ENCODE measurements at regions not wholly inside any gene's neighbourhood (a gene's known extent, or its start where the extent isn't known, plus 50 kb on each side); places are given as distances from the start of the nearest gene placed in this dataset.

DNA sequence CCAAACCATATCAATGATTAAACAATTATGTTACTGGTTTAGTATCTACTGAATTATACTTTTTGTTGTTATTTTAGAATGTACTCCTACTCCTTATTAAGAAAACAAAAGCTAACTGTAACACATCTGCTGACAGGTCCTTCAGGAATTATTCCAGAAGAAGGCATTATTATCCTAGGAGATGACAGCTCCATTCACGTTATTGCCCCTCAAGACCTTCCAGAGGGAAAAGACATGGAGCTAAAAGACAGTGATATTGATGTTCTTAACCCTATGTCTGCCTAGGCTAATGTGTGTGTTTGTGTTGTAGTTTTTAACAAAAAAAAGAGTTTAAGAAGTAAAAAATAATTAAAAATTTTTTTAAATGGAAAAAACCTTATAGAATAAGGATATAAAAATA lies 206.8 kb upstream of the KLHL4 start:
- no peak overlapping the region for H3K4me2 ChIP-seq (ENCODE audit: insufficient read depth, low read length)
- H3K4me3 ChIP-seq, result no peak overlapping the region
- no peaks in the 10 kb centered on the region for H3K27me3 ChIP-seq (ENCODE audit: control insufficient read depth in 2 of 2, insufficient read depth in 2 of 2, low read length in 2 of 2)
- WGBS (ENCODE audit: insufficient coverage, low coverage, missing lambda C conversion rate), result 0% methylated on average over 1 of the region's 1 CpG
- no peak overlapping the region for H3K27ac ChIP-seq (ENCODE audit: extremely low read depth, low read depth, low read length)
- in situ Hi-C loops (cut with MboI) (no loop called here), intact Hi-C loops (cut with micrococcal nuclease) (no loop called here)
- ChIA-PET POLR2A (no interaction called here), CTCF (ENCODE audit: low intra/inter-chr PET ratio) (no interaction called here)
- DNase-seq (ENCODE audit: extremely low read depth in 1 of 4, low spot score in 3 of 4) (no peak), ATAC-seq (no peak), FAIRE-seq (no peak)
- no peaks in the 10 kb centered on the region for H3K36me3 ChIP-seq (ENCODE audit: control insufficient read depth, insufficient read depth, low read length)
- TF ChIP-seq, protein P1, sequence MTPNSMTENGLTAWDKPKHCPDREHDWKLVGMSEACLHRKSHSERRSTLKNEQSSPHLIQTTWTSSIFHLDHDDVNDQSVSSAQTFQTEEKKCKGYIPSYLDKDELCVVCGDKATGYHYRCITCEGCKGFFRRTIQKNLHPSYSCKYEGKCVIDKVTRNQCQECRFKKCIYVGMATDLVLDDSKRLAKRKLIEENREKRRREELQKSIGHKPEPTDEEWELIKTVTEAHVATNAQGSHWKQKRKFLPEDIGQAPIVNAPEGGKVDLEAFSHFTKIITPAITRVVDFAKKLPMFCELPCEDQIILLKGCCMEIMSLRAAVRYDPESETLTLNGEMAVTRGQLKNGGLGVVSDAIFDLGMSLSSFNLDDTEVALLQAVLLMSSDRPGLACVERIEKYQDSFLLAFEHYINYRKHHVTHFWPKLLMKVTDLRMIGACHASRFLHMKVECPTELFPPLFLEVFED (CRISPR knock-in tag; conservative IDR thresholded peaks at IDR 0.05), result no peak
- TF ChIP-seq MCM7 (IDR thresholded peaks at IDR 0.05) (no peak), ZFX (CRISPR knock-in tag; IDR thresholded peaks at IDR 0.05) (no peak), SMARCA4 (IDR thresholded peaks at IDR 0.05) (no peak), TAF15 (IDR thresholded peaks at IDR 0.05; ENCODE audit: low read depth, low read length) (no peak), ATF7 (IDR thresholded peaks at IDR 0.05) (no peak), DPF2 (IDR thresholded peaks at IDR 0.05) (no peak), SMARCE1 (IDR thresholded peaks at IDR 0.05) (no peak), DIDO1 (tag; IDR thresholded peaks at IDR 0.05; ENCODE audit: low read depth) (no peak), ZNF695 (CRISPR knock-in tag; IDR thresholded peaks at IDR 0.05) (no peak), ZNF239 (CRISPR knock-in tag; IDR thresholded peaks at IDR 0.05) (no peak), ZNF311 (CRISPR knock-in tag; IDR thresholded peaks at IDR 0.05) (no peak), ZNF445 (CRISPR knock-in tag; IDR thresholded peaks at IDR 0.05; ENCODE audit: low read depth) (no peak), ZNF79 (CRISPR knock-in tag; IDR thresholded peaks at IDR 0.05; ENCODE audit: low read depth) (no peak)
- TF ChIP-seq, protein P2, sequence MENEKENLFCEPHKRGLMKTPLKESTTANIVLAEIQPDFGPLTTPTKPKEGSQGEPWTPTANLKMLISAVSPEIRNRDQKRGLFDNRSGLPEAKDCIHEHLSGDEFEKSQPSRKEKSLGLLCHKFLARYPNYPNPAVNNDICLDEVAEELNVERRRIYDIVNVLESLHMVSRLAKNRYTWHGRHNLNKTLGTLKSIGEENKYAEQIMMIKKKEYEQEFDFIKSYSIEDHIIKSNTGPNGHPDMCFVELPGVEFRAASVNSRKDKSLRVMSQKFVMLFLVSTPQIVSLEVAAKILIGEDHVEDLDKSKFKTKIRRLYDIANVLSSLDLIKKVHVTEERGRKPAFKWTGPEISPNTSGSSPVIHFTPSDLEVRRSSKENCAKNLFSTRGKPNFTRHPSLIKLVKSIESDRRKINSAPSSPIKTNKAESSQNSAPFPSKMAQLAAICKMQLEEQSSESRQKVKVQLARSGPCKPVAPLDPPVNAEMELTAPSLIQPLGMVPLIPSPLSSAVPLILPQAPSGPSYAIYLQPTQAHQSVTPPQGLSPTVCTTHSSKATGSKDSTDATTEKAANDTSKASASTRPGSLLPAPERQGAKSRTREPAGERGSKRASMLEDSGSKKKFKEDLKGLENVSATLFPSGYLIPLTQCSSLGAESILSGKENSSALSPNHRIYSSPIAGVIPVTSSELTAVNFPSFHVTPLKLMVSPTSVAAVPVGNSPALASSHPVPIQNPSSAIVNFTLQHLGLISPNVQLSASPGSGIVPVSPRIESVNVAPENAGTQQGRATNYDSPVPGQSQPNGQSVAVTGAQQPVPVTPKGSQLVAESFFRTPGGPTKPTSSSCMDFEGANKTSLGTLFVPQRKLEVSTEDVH (IDR thresholded peaks at IDR 0.05; ENCODE audit: low read depth, partially characterized antibody), result no peak
- TF ChIP-seq, protein P3, sequence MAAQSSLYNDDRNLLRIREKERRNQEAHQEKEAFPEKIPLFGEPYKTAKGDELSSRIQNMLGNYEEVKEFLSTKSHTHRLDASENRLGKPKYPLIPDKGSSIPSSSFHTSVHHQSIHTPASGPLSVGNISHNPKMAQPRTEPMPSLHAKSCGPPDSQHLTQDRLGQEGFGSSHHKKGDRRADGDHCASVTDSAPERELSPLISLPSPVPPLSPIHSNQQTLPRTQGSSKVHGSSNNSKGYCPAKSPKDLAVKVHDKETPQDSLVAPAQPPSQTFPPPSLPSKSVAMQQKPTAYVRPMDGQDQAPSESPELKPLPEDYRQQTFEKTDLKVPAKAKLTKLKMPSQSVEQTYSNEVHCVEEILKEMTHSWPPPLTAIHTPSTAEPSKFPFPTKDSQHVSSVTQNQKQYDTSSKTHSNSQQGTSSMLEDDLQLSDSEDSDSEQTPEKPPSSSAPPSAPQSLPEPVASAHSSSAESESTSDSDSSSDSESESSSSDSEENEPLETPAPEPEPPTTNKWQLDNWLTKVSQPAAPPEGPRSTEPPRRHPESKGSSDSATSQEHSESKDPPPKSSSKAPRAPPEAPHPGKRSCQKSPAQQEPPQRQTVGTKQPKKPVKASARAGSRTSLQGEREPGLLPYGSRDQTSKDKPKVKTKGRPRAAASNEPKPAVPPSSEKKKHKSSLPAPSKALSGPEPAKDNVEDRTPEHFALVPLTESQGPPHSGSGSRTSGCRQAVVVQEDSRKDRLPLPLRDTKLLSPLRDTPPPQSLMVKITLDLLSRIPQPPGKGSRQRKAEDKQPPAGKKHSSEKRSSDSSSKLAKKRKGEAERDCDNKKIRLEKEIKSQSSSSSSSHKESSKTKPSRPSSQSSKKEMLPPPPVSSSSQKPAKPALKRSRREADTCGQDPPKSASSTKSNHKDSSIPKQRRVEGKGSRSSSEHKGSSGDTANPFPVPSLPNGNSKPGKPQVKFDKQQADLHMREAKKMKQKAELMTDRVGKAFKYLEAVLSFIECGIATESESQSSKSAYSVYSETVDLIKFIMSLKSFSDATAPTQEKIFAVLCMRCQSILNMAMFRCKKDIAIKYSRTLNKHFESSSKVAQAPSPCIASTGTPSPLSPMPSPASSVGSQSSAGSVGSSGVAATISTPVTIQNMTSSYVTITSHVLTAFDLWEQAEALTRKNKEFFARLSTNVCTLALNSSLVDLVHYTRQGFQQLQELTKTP (IDR thresholded peaks at IDR 0.05; ENCODE audit: low read depth in 1 of 2, partially characterized antibody in 2 of 2), result no peak
- TF ChIP-seq, protein P4, sequence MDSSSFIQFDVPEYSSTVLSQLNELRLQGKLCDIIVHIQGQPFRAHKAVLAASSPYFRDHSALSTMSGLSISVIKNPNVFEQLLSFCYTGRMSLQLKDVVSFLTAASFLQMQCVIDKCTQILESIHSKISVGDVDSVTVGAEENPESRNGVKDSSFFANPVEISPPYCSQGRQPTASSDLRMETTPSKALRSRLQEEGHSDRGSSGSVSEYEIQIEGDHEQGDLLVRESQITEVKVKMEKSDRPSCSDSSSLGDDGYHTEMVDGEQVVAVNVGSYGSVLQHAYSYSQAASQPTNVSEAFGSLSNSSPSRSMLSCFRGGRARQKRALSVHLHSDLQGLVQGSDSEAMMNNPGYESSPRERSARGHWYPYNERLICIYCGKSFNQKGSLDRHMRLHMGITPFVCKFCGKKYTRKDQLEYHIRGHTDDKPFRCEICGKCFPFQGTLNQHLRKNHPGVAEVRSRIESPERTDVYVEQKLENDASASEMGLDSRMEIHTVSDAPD (CRISPR knock-in tag; IDR thresholded peaks at IDR 0.05), result no peak
- H3K4me1 ChIP-seq (replicated peaks in 1 of 2; ENCODE audit: control insufficient read depth in 2 of 2, insufficient read depth in 2 of 2, low read length in 2 of 2), result no peaks in the 10 kb centered on the region
- no peaks in the 10 kb centered on the region for H4K20me1 ChIP-seq (replicated peaks; ENCODE audit: control insufficient read depth, insufficient read depth, low read length)
- H3K9ac ChIP-seq (ENCODE audit: insufficient read depth in 1 of 2, low read depth in 2 of 2, low read length in 2 of 2), result no peak overlapping the region
- no TSS peak for BruUV-seq (replicated peaks)
- H2AFZ ChIP-seq (ENCODE audit: low read depth, low read length), result no peak overlapping the region
- H3K9me3 ChIP-seq (replicated peaks; ENCODE audit: control insufficient read depth, insufficient read depth, low read depth, low read length), result no peaks in the 10 kb centered on the region
- H3K9me1 ChIP-seq (ENCODE audit: control insufficient read depth, insufficient read depth, low read length), result no peaks in the 10 kb centered on the region
- no peaks in the 10 kb centered on the region for H3K79me2 ChIP-seq (ENCODE audit: control insufficient read depth, insufficient read depth, low read length)
